ENCODE measurements at regions not wholly inside any gene's neighbourhood (a gene's known extent, or its start where the extent isn't known, plus 50 kb on each side); places are given as distances from the start of the nearest gene placed in this dataset.

DNA sequence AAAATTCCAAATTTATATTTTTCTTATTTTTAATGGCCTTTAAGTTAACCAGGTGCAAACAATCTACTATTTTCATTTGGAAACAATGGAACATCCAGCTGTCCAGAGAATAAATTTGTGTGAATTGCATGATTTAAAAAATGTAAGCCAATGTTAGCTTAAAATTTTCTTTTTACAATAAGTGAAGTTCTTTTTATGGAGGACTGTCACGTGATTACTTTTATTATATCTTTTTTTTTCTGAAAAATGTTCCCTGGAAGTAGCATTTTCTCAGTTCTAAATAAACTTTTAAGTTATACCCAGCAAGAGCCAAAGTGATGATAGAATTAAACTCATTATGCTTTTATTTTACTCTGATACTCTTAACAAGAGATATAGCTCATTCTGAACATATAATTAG lies 267.7 kb upstream of the SLC35B3 start:
- Histone ChIP-seq H3K36me3 (ENCODE audit: low read depth) (no peaks in the 10 kb centered on the region), H3K4me1 (ENCODE audit: insufficient read depth, poor library complexity, severe bottlenecking) (no peaks in the 10 kb centered on the region), H3K4me3 (ENCODE audit: severe bottlenecking) (no peak overlapping the region), H3K9me3 (ENCODE audit: severe bottlenecking) (no peaks in the 10 kb centered on the region), H3K27ac (ENCODE audit: poor library complexity, severe bottlenecking) (no peak overlapping the region), H3K27me3 (ENCODE audit: insufficient read depth, poor library complexity, severe bottlenecking) (no peaks in the 10 kb centered on the region)
- no peak for ATAC-seq (ENCODE audit: low read depth)
- TF ChIP-seq CTCF (IDR thresholded peaks at IDR 0.05; ENCODE audit: poor library complexity, severe bottlenecking): no peak
- no peak for DNase-seq (ENCODE audit: low spot score)

GRCh38 chr6:8688821-8689220 lies 253.5 kb upstream of the SLC35B3 start:
- H3K4me1 ChIP-seq (ENCODE audit: insufficient read depth, poor library complexity, severe bottlenecking): no peaks in the 10 kb centered on the region
- ATAC-seq (ENCODE audit: low read depth): no peak
- no peaks in the 10 kb centered on the region for H3K36me3 ChIP-seq (ENCODE audit: low read depth)
- DNase-seq (ENCODE audit: low spot score): no peak
- TF ChIP-seq CTCF (IDR thresholded peaks at IDR 0.05; ENCODE audit: poor library complexity, severe bottlenecking): no peak
- no peak overlapping the region for H3K27ac ChIP-seq (ENCODE audit: poor library complexity, severe bottlenecking)
- H3K27me3 ChIP-seq (ENCODE audit: insufficient read depth, poor library complexity, severe bottlenecking): no peaks in the 10 kb centered on the region
- H3K4me3 ChIP-seq (ENCODE audit: severe bottlenecking): no peak overlapping the region
- no peaks in the 10 kb centered on the region for H3K9me3 ChIP-seq (ENCODE audit: severe bottlenecking)

GRCh38 chr6:8686077-8686476 lies 250.7 kb upstream of the SLC35B3 start:
- Histone ChIP-seq H3K27me3 (ENCODE audit: insufficient read depth, poor library complexity, severe bottlenecking) (no peaks in the 10 kb centered on the region), H3K36me3 (ENCODE audit: low read depth) (no peaks in the 10 kb centered on the region), H3K9me3 (ENCODE audit: severe bottlenecking) (no peaks in the 10 kb centered on the region), H3K4me3 (ENCODE audit: severe bottlenecking) (no peak overlapping the region), H3K4me1 (ENCODE audit: insufficient read depth, poor library complexity, severe bottlenecking) (no peaks in the 10 kb centered on the region), H3K27ac (ENCODE audit: poor library complexity, severe bottlenecking) (no peak overlapping the region)
- ATAC-seq (ENCODE audit: low read depth) (no peak), DNase-seq (ENCODE audit: low spot score) (no peak)
- TF ChIP-seq CTCF (IDR thresholded peaks at IDR 0.05; ENCODE audit: poor library complexity, severe bottlenecking): no peak

DNA sequence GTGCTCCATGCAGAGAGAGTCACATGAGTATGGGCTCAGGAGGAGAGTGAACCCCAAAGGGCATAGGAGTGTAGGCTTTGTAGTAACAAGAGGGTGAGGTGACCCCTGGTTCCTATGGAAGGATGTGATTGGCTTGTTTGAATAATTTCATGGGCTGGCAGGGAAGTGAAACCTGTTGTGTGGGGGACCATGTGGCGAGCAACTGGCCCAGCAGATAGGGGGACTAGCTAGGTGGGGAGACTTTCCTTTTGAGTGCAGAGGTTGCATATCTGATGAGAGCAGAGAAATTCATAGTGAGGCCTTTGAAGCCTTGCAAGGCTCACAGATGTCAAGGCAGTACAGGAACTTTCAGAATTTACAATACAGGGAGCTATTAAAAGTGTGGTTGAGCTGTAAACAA lies 247.9 kb upstream of the SLC35B3 start:
- no peak for DNase-seq (ENCODE audit: low spot score)
- no peak overlapping the region for H3K4me3 ChIP-seq (ENCODE audit: severe bottlenecking)
- no peak for TF ChIP-seq CTCF (IDR thresholded peaks at IDR 0.05; ENCODE audit: poor library complexity, severe bottlenecking)

GRCh38 chr6:8679823-8680222 lies 244.5 kb upstream of the SLC35B3 start:
- Histone ChIP-seq H3K27me3 (ENCODE audit: insufficient read depth, poor library complexity, severe bottlenecking) (no peaks in the 10 kb centered on the region), H3K9me3 (ENCODE audit: severe bottlenecking) (no peaks in the 10 kb centered on the region), H3K4me1 (ENCODE audit: insufficient read depth, poor library complexity, severe bottlenecking) (no peaks in the 10 kb centered on the region), H3K36me3 (ENCODE audit: low read depth) (no peaks in the 10 kb centered on the region), H3K4me3 (ENCODE audit: severe bottlenecking) (no peak overlapping the region), H3K27ac (ENCODE audit: poor library complexity, severe bottlenecking) (no peak overlapping the region)
- no peak for TF ChIP-seq CTCF (IDR thresholded peaks at IDR 0.05; ENCODE audit: poor library complexity, severe bottlenecking)
- ATAC-seq (ENCODE audit: low read depth) (no peak), DNase-seq (ENCODE audit: low spot score) (no peak)

More for the DNA sequence above, 247.9 kb upstream of the SLC35B3 start:
- Histone ChIP-seq H3K27ac (ENCODE audit: poor library complexity, severe bottlenecking) (no peak overlapping the region), H3K9me3 (ENCODE audit: severe bottlenecking) (no peaks in the 10 kb centered on the region), H3K27me3 (ENCODE audit: insufficient read depth, poor library complexity, severe bottlenecking) (no peaks in the 10 kb centered on the region), H3K4me1 (ENCODE audit: insufficient read depth, poor library complexity, severe bottlenecking) (no peaks in the 10 kb centered on the region), H3K36me3 (ENCODE audit: low read depth) (no peaks in the 10 kb centered on the region)
- no peak for ATAC-seq (ENCODE audit: low read depth)
